ENCODE measurements at regions not wholly inside any gene's neighbourhood (a gene's known extent, or its start where the extent isn't known, plus 50 kb on each side); places are given as distances from the start of the nearest gene placed in this dataset.

DNA sequence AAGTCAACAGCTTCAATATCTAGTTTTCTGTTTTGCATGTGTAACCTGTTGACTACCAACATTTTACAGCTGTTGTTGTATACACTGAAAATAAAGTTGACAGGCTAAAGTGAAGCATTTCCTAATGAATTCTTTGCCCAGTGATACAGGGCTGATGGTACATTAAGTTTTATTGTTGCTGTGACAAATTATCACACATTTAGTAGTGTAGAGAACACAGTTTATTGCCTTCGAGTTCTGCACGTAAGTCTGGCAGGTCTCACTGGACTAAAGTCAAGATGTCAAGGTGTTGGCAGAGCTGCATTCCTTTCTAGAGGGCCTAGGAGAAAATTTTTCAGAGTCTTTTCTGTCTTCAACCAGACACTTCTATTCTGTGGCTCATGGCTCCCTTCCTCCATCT lies 184.2 kb downstream of the SLITRK6 start:
- TF ChIP-seq, protein P1, sequence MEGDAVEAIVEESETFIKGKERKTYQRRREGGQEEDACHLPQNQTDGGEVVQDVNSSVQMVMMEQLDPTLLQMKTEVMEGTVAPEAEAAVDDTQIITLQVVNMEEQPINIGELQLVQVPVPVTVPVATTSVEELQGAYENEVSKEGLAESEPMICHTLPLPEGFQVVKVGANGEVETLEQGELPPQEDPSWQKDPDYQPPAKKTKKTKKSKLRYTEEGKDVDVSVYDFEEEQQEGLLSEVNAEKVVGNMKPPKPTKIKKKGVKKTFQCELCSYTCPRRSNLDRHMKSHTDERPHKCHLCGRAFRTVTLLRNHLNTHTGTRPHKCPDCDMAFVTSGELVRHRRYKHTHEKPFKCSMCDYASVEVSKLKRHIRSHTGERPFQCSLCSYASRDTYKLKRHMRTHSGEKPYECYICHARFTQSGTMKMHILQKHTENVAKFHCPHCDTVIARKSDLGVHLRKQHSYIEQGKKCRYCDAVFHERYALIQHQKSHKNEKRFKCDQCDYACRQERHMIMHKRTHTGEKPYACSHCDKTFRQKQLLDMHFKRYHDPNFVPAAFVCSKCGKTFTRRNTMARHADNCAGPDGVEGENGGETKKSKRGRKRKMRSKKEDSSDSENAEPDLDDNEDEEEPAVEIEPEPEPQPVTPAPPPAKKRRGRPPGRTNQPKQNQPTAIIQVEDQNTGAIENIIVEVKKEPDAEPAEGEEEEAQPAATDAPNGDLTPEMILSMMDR (IDR thresholded peaks at IDR 0.05), result no peak
- no peak for TF ChIP-seq POLR2A (IDR thresholded peaks at IDR 0.05)

Data from adrenal gland (tissue), 5 donors.